HS-5 (cell line): ENCODE measurements at regions not wholly inside any gene's neighbourhood (a gene's known extent, or its start where the extent isn't known, plus 50 kb on each side); places are given as distances from the start of the nearest gene placed in this dataset.
A peak's percentile ranks its signal among the peaks of the same experiment; 100 is the strongest.

Experiments
- DNase-seq: peaks from one replicate; pipeline ENCODE4 v3.0.0-alpha.2; 2012; ENCODE audit warnings: low read depth

- no peak for DNase-seq
Measured at GRCh38 chr7:45350896-45351295, 193.3 kb downstream of the RAMP3 start.

- DNase-seq, result no peak
Measured at GRCh38 chr7:45358287-45358686, 200.7 kb downstream of the RAMP3 start.

- DNase-seq, result no peak
Measured at GRCh38 chr7:45359250-45359649, 201.7 kb downstream of the RAMP3 start.

- no peak for DNase-seq
Measured at GRCh38 chr7:45359776-45360175, 202.2 kb downstream of the RAMP3 start.

GRCh38 chr7:45363669-45364068, 206.1 kb downstream of the RAMP3 start:
- no peak for DNase-seq

- DNase-seq, result no peak
Measured at GRCh38 chr7:45365341-45365740, 207.8 kb downstream of the RAMP3 start.

GRCh38 chr7:45366475-45366874, 207.7 kb upstream of the ADCY1 start:
- DNase-seq, result no peak

GRCh38 chr7:45367026-45367425, 207.1 kb upstream of the ADCY1 start:
- no peak for DNase-seq

- DNase-seq, result no peak
Measured at GRCh38 chr7:45368129-45368807, 205.9 kb upstream of the ADCY1 start.

GRCh38 chr7:45384499-45384898, 189.7 kb upstream of the ADCY1 start:
- DNase-seq, result peak; percentile 42

- DNase-seq, result no peak
Measured at GRCh38 chr7:45387837-45388236, 186.3 kb upstream of the ADCY1 start.

GRCh38 chr7:45389073-45389872, 184.9 kb upstream of the ADCY1 start:
- no peak for DNase-seq

- DNase-seq, result no peak
Measured at GRCh38 chr7:45390180-45390579, 184.0 kb upstream of the ADCY1 start.

- DNase-seq, result no peak
Measured at GRCh38 chr7:45390731-45391130, 183.4 kb upstream of the ADCY1 start.

GRCh38 chr7:45391618-45392451, 182.3 kb upstream of the ADCY1 start:
- DNase-seq, result no peak

- no peak for DNase-seq
Measured at GRCh38 chr7:45394117-45394708, 180.0 kb upstream of the ADCY1 start.

GRCh38 chr7:45399069-45399468, 175.1 kb upstream of the ADCY1 start:
- no peak for DNase-seq

GRCh38 chr7:45400680-45401079, 173.5 kb upstream of the ADCY1 start:
- DNase-seq, result no peak

- no peak for DNase-seq
Measured at GRCh38 chr7:45401155-45401554, 173.0 kb upstream of the ADCY1 start.

- no peak for DNase-seq
Measured at GRCh38 chr7:45401851-45402250, 172.3 kb upstream of the ADCY1 start.

GRCh38 chr7:45402480-45403218, 171.5 kb upstream of the ADCY1 start:
- DNase-seq, result peak; percentile 79

- no peak for DNase-seq
Measured at GRCh38 chr7:45404622-45405021, 169.5 kb upstream of the ADCY1 start.
